Mesodermal cell (in vitro differentiated cells): ENCODE measurements at regions not wholly inside any gene's neighbourhood (a gene's known extent, or its start where the extent isn't known, plus 50 kb on each side); places are given as distances from the start of the nearest gene placed in this dataset.

Source experiments
- H3K27ac ChIP-seq: 2 replicates; pipeline ENCODE4 v1.7.0; 2013; ENCODE audit warnings: mild to moderate bottlenecking, low read depth, low read length, moderate library complexity; ENCODE audit not compliant: severe bottlenecking
- H3K36me3 ChIP-seq: 2 replicates; pipeline ENCODE4 v1.7.1; 2013; ENCODE audit warnings: mild to moderate bottlenecking, low read length, moderate library complexity; ENCODE audit not compliant: control insufficient read depth, insufficient read depth
- H3K4me1 ChIP-seq: one replicate; pipeline ENCODE4 v1.7.1; 2013; ENCODE audit warnings: mild to moderate bottlenecking, low read length; ENCODE audit not compliant: insufficient read depth, control insufficient read depth, poor library complexity, severe bottlenecking
- H3K4me3 ChIP-seq: 2 replicates; pipeline ENCODE4 v1.7.0; 2013; ENCODE audit warnings: low read length, control low read depth, mild to moderate bottlenecking; ENCODE audit not compliant: insufficient read depth, poor library complexity, severe bottlenecking; ENCODE audit errors: extremely low read depth
- H3K9me3 ChIP-seq: 2 replicates; pipeline ENCODE4 v1.7.1; 2013; ENCODE audit warnings: mild to moderate bottlenecking, low read length, moderate library complexity; ENCODE audit not compliant: control insufficient read depth
- WGBS, 2 experiments: methylation state at CpG; one replicate each; pipeline ENCODE4 v1.1.5; 2013; ENCODE audit warnings: missing lambda C conversion rate in 2 of 2; ENCODE audit not compliant: insufficient coverage in 2 of 2; 5-methylcytosine and 5-hydroxymethylcytosine counted together

DNA sequence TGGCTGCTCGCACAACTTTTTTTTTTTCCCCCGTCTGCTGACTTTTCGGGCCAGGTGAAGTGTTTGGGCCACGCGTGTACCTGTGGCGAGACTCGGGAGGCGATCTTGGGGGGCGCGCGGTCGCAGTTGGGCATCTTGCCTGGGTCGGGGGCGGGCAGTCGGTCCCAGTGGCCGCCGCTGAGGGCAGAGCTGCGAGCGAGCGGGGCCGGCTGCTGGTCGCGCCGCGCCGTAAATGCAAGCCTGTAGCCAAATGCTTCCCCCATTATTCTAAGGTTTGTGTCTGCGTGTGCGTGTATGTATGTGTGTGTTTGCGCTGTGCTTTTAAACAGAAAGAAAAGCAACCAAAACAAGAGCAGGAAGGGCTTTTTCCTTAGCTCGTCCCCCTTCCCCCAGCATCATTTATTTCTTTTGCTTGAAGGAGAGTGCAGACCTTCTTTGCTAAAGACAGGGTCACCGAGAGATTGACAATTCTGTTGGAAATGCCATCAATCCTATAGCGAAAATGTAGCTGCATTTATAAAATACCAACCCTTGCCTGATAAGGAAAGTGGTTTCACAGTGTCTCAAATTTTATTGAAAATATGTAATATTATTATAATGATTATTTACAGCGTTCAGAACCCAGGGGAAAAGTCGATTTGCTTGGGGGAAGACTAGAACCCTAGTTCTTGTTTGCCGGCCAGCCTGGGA, 143.2 kb upstream of the ZNF536 start:
- WGBS, 2 experiments = 2 to 3% methylated on average over 13 of the region's 35 CpGs
- peak overlapping the region; percentile 42 for H3K4me3 ChIP-seq
- H3K27ac ChIP-seq = no peak overlapping the region

DNA sequence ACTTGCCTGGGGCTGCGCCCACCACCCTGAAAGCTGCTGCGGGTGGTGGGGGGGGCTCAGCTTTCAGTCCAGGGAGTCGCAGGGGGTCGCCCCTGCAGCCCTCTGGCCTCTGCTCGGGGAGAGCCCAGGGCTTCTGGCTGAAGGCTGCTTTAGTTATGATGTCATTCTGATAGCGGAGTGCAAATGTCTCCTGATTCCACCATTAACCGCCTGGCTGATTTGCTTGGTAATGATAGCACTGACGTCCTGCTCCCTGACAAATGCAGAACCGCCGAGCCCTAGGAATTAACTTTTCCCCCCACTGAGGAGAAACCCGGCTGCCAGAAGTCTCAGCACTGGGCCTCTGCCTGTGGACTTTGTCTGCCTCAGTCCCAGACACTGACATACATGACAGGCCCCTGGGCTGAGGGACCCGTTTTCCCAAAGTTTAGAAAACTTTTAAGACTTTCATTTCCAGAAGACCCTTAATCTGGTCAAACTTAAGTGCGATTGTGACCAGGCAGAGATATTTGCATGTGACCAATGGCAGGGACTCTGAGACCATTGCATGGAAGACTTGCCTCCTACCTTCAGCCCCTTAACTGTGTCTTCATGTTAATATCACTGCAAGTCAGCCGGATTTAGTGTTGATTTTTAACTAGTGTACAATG, 142.5 kb upstream of the ZNF536 start:
- peak overlapping the region; percentile 42 for H3K4me3 ChIP-seq
- no peaks in the 10 kb centered on the region for H3K9me3 ChIP-seq
- 13 to 17% methylated on average over 9 of the region's 14 CpGs for WGBS, 2 experiments
- peaks cover 15% of the 10 kb centered on the region for H3K4me1 ChIP-seq
- H3K27ac ChIP-seq = no peak overlapping the region
- H3K36me3 ChIP-seq = no peaks in the 10 kb centered on the region

More for the DNA sequence above, 143.2 kb upstream of the ZNF536 start:
- H3K9me3 ChIP-seq = no peaks in the 10 kb centered on the region
- peaks cover 15% of the 10 kb centered on the region for H3K4me1 ChIP-seq
- no peaks in the 10 kb centered on the region for H3K36me3 ChIP-seq

DNA sequence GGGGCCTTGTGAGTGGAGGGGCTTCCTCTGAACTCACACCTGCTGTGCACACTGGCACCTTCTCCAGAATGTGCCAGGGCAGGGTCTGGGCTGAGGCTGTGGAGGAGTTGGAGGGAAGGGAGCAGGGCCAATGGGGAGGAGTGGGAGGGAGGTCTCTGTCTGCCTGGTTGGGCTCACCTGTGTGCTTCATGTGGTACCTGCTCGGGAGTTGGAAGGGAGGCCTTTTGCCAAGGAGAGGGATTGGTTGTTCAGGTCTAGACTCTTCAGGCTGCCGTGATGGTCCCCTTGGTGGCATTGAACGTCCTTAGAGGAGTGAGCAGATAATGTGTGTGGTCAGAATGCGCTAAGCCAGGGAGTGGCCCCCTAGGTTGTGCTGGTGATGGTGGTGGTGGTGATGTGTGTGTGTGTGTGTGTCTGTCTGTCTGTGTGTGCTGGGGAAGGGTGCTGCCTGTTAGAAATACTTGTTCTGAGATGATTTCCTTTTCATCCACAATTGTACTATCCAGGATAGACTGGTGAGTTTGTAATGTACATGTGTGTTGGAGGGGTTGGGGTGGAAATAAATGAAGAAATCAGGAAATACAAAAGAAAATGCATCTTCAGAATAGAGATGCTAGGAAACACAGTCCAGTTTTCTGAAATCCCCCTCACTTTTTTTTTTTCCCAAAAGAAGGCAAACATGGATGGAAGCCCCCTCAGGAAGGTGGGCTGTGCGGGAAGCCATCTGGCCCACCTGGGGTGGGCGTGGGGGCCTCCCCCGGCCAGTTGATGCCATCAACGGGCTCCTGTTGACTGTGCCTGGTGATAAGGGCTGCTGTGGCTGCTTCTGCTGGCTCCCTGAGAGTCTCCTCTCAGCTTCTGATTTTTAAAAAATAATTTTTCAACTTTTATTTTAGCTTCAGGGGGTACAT, 140.5 kb upstream of the ZNF536 start:
- H3K36me3 ChIP-seq = no peaks in the 10 kb centered on the region
- no peaks in the 10 kb centered on the region for H3K9me3 ChIP-seq
- H3K4me3 ChIP-seq = no peak overlapping the region
- H3K27ac ChIP-seq = no peak overlapping the region
- WGBS, 2 experiments = 83 to 93% methylated on average over 5 to 6 of the region's 8 CpGs
- peaks cover 10% of the 10 kb centered on the region for H3K4me1 ChIP-seq

DNA sequence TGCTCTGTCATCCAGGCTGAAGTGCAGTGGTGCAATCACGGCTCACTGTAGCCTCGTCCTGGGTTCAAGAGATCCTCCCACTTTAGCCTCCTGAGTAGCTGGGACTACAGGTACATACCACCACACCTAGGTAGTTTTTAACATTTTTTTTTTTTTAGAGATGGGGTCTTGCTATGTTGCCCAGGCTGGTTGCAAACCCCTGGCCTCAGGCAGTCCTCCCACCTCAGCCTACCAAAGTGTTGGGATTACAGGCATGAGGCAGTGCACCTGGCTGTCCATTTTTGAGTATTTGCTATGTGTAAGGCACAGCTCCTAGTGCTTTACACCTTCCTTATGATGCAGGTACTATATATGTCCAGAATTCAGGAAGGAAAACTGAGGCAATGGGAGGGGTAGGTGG, 138.8 kb upstream of the ZNF536 start:
- Histone ChIP-seq H3K4me3 (no peak overlapping the region), H3K27ac (no peak overlapping the region), H3K36me3 (no peaks in the 10 kb centered on the region), H3K9me3 (no peaks in the 10 kb centered on the region), H3K4me1 (peaks cover 10% of the 10 kb centered on the region)
- 60% methylated on average over 2 of the region's 2 CpGs; no CpG with 5 or more reads in 1 of the 2 experiments for WGBS, 2 experiments

DNA sequence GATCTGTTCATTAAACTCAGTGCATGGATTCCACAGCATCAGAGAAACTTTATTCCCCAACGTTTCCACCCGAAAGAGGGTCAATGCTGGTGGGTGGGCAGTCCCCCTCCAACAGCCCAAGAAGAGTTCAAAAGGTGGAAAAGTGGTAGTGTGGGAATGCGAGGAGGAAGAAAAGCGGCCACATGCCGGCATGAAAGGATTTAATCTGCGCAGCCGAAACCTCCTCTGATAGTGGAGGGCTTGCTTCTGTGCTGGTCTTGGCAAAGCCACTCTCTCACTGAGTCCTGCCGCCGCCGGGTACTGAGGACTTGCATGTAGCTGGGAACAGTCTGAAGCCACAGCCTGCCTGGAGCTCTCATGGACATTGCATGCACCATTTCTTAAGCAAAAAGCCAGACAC, 136.2 kb upstream of the ZNF536 start:
- Histone ChIP-seq H3K4me1 (no peaks in the 10 kb centered on the region), H3K27ac (no peak overlapping the region), H3K36me3 (no peaks in the 10 kb centered on the region), H3K4me3 (no peak overlapping the region), H3K9me3 (no peaks in the 10 kb centered on the region)
- 44 to 49% methylated on average over 8 to 10 of the region's 10 CpGs for WGBS, 2 experiments

DNA sequence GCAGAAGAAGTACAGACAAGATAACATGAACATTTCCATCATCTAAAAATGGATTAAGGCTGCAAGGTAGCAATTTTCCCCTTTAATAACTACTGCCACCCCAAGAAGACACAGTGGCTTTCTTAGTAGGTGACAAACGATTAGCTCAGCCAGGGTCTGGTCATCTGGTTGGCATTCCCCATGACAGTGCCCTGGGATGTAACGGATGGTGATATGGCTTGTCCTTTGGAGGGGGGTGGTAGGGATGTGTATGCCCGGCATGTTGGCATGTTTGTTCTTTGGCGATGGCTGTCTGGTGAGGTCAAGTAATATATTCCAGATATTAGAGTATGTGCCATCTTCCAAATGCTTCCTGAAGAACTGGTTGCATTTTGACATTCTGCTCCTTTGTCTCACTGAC, 135.6 kb upstream of the ZNF536 start:
- Histone ChIP-seq H3K36me3 (no peaks in the 10 kb centered on the region), H3K27ac (no peak overlapping the region), H3K4me1 (no peaks in the 10 kb centered on the region), H3K4me3 (no peak overlapping the region), H3K9me3 (no peaks in the 10 kb centered on the region)
- 74 to 93% methylated on average over 3 of the region's 4 CpGs for WGBS, 2 experiments

DNA sequence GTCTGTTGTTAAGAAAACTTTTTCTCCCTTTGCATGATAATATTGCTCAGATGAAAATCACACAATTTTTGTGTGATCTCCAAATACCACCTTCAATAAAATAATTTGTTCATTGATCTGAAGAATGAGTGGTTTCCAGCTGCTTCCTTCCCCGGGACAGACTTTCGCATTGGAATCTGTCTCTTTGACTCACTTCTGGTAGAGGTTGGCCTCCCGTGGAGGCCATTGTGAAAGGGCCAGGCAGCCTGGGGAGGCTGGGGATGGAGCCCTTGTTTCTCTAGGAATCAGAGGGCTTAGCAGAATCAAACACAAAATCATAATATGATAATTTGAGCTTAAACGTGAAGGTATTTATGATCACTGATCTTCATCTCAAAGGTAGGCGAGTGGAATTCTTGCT, 135.0 kb upstream of the ZNF536 start:
- Histone ChIP-seq H3K9me3 (no peaks in the 10 kb centered on the region), H3K4me3 (no peak overlapping the region), H3K36me3 (no peaks in the 10 kb centered on the region), H3K4me1 (no peaks in the 10 kb centered on the region), H3K27ac (no peak overlapping the region)
- 54% methylated on average over 3 of the region's 5 CpGs; no CpG with 5 or more reads in 1 of the 2 experiments for WGBS, 2 experiments

DNA sequence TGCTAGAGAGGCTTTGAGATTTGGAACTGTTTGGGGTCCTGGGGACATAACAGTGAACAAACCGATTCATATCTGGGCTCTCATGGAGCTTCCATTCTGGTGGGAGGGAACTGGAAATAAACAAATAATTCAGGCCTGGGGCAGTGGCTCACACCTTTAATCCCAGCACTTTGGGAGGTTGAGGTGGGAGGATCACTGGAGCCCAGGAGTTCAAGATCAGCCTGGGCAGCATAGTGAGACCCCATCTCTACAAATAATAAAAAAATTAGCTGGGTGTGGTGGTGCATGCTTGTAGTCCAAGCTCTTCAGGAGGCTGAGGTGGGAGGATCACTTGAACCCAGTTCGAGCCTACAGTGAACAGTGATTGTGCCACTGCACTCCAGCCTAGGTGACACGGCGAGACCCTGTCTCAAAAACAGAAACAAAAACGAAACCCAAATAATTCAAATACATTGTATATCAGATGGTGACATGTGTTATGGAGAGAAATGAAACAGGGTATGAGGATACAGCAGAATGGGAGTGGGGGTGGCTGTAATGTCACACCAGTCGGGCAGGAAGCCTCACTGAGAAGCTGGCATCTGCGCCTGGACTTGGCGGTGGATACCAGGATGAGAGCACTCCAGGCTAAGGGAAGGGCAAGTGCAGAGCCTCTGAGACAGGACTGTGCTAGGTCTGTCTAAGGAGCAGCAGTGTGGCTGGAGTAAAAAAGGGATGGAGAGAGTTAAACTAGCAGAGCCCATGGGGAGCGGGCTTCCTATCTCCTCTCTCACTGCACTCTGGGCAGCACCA, 131.1 kb upstream of the ZNF536 start:
- H3K27ac ChIP-seq = no peak overlapping the region
- no peaks in the 10 kb centered on the region for H3K36me3 ChIP-seq
- H3K9me3 ChIP-seq = no peaks in the 10 kb centered on the region
- WGBS, 2 experiments = 93 to 94% methylated on average over 4 to 5 of the region's 9 CpGs
- no peak overlapping the region for H3K4me3 ChIP-seq
- no peaks in the 10 kb centered on the region for H3K4me1 ChIP-seq

DNA sequence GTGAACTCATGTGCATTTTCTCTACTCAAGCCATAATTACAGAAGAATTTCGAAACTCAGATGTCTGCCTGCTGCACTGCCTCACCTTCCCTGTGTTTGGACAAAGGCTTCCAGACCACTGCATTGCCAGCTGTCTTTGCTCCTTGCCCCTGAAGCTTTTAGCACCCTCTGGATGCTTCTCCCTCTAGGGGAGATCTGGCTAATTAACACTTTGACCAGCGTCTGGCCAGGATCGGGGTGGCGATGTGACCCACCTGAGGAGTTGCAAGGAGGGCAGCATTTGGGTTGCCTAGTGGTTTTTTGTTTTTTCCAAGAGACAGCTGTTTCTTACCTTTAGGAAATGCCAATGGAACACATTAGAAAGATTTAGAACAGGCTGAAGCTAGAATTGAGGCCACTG, 127.7 kb upstream of the ZNF536 start:
- Histone ChIP-seq H3K27ac (no peak overlapping the region), H3K4me1 (peaks cover 2% of the 10 kb centered on the region), H3K4me3 (no peak overlapping the region), H3K36me3 (no peaks in the 10 kb centered on the region), H3K9me3 (no peaks in the 10 kb centered on the region)
- WGBS, 2 experiments = 81 to 90% methylated on average over 4 of the region's 4 CpGs

DNA sequence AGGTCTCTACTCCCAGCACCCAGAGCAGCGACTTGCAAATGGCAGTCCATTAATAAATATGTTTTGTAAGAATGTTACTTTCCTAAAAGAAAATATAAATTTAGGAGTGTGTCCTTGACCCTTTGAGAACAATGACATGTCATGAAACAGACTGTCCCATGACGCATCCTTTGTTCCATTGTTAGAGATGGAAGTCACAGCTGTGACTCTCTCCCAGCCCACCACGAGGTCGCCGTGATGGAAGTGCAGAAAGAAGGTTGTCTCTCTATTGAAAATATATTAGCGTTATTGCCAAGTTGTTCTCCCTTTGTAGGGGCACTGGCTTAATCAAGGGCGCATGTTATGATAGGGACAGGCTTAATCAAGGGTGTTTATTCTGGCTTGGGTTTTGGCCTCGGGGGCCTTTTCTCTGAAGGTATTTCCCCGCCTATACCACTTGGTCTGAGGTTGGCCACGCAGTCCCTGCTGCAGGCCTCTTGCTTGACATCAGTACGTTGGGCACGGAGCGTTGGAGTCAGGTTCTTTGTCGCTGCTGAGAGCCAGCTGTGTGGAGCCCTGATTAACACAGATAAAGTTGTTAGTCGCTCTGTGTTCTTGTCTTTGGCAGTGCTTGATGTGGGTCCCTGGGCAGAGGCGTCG, 126.7 kb upstream of the ZNF536 start:
- H3K36me3 ChIP-seq = no peaks in the 10 kb centered on the region
- no peaks in the 10 kb centered on the region for H3K9me3 ChIP-seq
- H3K4me1 ChIP-seq = peaks cover 9% of the 10 kb centered on the region
- no peak overlapping the region for H3K4me3 ChIP-seq
- 94 to 96% methylated on average over 9 to 13 of the region's 17 CpGs for WGBS, 2 experiments
- H3K27ac ChIP-seq = no peak overlapping the region
